ENCODE measurements at regions not wholly inside any gene's neighbourhood (a gene's known extent, or its start where the extent isn't known, plus 50 kb on each side); places are given as distances from the start of the nearest gene placed in this dataset.
"Not testable (repeated sequence)": the region's sequence is repeated elsewhere in the genome, so short reads cannot be mapped to it uniquely, and the experiment has no call there.

DNA sequence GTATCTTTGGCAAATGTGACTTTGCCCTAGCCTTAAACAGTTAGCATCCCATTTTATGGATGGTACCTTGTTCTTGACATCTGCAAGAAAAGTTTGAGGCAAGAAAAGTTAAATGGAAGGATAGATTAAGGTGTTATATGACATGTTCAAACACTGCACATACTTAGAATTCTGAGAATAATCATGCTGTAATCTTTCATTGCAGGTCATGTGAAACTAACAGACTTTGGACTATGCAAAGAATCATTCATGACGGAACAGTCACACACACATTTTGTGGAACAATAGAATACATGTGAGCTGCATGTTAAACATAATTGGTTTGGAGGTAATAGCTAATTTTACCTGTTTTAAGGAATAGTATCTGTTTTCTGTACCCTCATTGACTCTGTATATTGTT lies 144.9 kb downstream of the CDRT15L2 start:
- TF ChIP-seq, protein P1, sequence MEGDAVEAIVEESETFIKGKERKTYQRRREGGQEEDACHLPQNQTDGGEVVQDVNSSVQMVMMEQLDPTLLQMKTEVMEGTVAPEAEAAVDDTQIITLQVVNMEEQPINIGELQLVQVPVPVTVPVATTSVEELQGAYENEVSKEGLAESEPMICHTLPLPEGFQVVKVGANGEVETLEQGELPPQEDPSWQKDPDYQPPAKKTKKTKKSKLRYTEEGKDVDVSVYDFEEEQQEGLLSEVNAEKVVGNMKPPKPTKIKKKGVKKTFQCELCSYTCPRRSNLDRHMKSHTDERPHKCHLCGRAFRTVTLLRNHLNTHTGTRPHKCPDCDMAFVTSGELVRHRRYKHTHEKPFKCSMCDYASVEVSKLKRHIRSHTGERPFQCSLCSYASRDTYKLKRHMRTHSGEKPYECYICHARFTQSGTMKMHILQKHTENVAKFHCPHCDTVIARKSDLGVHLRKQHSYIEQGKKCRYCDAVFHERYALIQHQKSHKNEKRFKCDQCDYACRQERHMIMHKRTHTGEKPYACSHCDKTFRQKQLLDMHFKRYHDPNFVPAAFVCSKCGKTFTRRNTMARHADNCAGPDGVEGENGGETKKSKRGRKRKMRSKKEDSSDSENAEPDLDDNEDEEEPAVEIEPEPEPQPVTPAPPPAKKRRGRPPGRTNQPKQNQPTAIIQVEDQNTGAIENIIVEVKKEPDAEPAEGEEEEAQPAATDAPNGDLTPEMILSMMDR (conservative IDR thresholded peaks at IDR 0.05; ENCODE audit: low read length): not testable (repeated sequence)
- TF ChIP-seq EZH2phosphoT487 (IDR thresholded peaks at IDR 0.05; ENCODE audit: borderline replicate concordance): not testable (repeated sequence)

Measured in Loucy (cell line).